NCI-H2227 treated with DMSO at 0.1 percent for 48 hours (cell line): ENCODE measurements at regions not wholly inside any gene's neighbourhood (a gene's known extent, or its start where the extent isn't known, plus 50 kb on each side); places are given as distances from the start of the nearest gene placed in this dataset.

Experiments
- DNase-seq: peaks from one replicate; lab custom pipeline; 2025; lab: John Stamatoyannopoulos, UW

DNA sequence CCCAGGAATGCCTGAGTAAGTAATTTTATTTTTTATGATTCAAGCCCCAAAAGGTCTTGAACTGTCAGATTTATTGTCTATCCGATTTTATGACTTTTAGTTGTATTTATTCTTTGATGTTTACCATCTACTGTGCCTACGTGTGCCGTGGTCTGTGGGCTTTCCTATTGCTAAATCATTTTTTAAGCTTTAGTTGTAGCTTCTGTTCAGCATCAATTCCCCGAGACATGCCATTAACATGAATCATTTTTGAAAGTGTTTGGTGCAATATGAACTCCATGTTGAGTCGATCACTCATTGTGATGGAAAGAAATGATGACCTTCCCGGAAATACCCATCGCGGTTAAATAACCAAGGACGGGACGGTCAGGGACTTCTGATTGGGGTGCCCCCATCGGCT, 268.7 kb upstream of the THRB start:
- no peak for DNase-seq

DNA sequence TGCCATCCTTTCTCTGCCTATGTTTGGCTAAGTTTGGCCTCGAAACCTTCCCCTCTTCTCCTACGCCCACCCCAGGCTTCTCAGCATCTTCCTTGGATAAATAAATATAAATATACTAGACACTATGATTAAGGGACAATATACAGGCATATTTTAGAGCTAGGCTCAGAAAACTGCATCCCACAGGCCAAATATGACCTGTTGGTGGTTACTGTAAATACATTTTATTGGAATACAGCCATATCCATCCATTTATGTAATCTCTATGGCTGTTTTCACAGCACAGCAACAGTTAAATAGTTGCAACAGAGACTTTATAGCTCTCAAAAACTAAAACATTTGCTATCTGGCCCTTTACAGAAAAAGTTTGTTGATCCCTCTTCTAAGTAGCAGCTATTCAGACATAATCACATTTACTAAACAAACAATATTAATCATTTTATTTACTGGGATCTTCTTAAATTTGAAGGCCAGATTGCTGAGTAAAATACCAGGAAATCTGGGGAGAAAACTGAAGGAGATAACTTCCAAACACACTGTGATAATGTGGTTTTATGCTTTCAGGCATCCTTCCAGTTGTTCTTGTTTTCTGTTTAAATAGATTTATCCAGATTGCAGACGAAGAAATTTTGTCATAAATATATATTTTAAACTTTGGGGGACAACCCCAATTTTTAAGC, 269.7 kb upstream of the THRB start:
- no peak for DNase-seq

- DNase-seq: no peak
Observed at GRCh38 chr3:24765399-24765798, 270.7 kb upstream of the THRB start.

GRCh38 chr3:24769918-24770317, 275.3 kb upstream of the THRB start:
- no peak for DNase-seq

GRCh38 chr3:24773798-24774197, 279.1 kb upstream of the THRB start:
- peak; percentile 28 for DNase-seq

GRCh38 chr3:24780991-24781390, 286.3 kb upstream of the THRB start:
- no peak for DNase-seq

- DNase-seq: no peak
Observed at GRCh38 chr3:24781454-24781853, 286.8 kb upstream of the THRB start.

DNA sequence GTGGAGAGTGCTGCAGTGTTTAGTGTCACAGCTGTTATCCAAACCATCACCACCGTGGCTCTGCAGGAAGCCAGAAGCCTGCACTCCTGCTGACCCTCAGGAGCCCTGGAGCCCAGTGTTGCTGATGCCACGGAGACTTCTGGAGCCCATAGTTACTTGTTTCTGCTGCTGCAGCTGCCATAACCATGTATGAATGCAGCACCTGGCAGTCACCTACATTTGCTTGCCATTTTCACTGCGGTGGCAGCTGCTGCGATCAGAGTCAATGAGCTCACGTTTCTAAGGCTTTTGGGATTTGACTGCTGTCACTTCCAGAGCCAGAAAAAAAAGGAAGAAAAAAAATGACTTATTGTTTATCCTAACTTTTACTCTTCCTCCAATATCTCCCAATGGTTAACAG, 299.2 kb upstream of the THRB start:
- no peak for DNase-seq

GRCh38 chr3:24802614-24803013, 308.0 kb upstream of the THRB start:
- DNase-seq: no peak

- no peak for DNase-seq
Observed at GRCh38 chr3:24804095-24804494, 309.4 kb upstream of the THRB start.

DNA sequence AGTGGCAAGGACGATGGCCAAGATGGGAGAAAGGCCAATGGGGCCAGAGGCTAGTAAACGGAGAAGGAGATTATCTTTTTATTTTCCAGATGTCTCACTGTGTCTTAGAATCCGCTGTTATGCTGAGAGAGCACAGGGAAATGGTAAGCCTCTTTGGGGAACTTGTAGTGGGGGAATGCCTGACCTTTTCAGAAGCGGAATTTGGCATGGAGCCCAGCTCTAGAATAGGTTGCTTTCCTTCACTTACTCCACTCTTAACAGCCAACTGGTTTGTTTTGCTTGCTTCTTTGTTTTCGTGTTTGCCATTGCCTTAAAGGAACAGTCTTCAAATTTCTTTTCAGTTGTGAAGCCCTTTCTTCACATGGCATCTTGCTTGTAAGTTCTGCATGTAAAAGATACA, 316.2 kb upstream of the THRB start:
- DNase-seq: peak; percentile 1

DNA sequence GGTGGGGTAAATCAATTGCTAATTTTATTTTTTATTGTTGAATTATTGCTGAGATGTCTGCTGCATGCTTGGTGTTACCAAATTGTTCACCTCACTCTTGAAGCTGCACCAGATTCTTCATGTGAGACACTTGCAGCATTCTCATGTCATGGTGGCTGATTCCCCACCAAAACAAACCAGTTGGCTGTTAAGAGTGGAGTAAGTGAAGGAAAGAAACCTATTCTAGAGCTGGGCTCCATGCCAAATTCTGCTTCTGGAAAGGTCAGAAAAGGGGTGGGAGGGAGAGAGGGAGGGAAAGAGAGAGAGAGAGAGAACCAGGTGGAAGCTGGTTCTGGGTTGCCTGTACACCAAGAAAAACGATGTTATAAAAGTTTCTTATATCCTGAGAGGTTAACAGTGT, 317.5 kb upstream of the THRB start:
- DNase-seq: no peak

DNA sequence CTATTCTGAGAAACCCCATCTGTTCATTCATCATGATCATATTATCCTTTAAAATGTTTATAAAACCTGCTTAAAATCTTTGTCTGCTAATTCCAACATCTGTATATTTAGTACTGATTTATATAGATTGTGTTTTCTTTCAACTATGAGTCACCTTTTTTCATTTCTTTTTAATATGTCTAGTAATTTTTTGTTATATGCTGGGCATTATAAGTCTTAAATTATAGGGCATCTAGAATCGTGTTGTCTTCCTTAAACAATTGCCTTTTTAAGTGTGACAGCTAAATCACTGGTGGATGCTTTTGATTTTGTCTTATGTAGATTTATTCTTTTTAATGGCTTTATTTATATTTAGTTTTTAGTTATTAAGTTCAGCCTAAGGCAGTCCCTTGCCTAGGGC, 323.4 kb upstream of the THRB start:
- DNase-seq: no peak

- DNase-seq: no peak
Observed at GRCh38 chr3:24828011-24828410, 333.4 kb upstream of the THRB start.

DNA sequence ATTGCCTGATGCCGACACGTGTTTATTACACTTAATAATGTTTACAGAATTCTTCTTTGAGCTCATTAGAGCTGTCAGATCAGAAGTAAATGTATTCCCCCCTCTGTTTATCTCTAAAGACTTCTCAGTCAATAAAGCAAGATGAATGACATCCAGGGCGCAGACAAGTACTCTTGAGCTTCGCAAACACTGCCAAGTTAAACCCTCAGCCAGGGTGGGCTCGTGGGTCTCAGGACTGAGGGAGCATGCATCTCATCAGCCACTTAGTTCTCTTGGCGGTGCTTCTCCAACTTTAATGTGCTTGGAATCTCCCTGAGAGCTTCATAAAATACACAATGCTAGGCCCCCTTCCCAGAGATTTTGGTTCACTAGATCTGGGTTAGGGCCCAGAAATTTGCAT, 333.9 kb upstream of the THRB start:
- peak; percentile 11 for DNase-seq

GRCh38 chr3:24829011-24829581, 334.4 kb upstream of the THRB start:
- no peak for DNase-seq

DNA sequence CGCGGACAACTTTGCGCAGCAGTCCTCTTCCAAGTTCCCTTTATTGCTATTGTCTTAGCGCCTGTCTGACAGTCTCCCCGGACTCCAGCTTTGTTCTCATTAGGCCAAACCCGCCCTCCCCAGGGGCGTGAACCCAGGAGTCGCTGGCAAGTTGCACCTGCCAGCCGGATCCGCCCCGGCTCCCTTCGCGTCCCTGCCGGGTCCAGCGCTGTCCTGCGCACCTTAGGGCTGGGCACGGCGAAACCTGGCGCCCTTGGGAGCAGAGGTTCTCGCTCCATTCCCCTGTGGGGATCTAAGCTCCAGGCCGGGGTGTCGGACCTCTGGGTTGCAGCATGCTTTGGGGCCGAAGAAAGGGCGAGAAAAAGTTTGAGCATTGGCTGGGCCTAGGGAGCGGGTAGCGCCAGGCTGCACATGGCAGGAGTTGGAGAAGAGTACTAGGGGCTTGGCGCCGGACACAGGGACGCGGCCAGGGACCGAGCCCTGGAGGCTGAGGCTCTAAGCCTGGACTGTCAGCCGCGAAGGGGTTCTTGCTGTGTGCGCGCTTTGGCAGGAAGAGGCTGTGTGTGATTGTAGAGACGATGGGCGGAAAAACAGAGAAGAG, 335.1 kb upstream of the THRB start:
- DNase-seq: no peak

DNA sequence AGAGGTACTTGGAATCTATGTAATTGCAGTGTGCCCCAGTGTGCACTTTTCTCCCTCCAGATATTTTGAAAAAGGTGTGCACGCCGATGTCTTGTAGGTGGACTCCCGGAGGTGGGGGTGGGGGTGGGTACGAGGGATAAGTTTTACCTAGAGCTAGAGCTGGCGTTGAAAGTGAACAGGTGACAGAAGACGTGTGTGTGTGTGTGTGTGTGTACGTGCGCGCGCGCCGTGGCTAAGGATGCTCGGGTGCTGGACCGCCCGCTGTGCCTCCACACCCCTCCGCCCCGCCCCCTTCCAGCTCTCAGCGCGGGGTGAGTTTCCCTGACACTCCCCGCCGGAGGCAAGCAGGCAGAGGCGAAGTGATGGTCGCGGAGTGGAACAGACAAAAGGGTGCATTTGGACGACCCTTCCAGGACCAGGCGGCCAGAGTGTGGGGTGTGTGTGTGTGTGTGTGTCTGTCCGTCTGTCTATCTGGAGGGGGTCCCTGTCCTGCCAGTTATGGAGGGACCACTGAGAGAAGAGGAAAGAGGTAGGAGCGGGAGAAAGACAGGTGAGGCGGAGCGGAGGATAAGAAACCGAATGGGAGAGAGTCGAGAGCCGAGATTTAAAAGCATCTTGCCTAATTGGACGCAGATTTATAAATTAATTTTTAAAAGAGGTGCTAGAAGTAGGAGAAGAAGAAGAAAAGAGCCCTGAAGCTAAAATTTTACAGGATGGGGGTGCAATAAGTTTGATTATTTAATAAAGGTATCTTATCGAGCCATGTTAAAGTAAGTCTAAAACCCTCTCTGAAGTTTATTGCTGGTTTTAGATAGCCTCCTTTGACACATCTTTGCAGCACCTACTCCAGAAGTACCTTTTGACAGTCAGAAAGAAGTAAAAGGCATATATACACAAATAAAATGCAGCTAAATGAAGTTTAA, 335.8 kb upstream of the THRB start:
- DNase-seq: no peak

DNA sequence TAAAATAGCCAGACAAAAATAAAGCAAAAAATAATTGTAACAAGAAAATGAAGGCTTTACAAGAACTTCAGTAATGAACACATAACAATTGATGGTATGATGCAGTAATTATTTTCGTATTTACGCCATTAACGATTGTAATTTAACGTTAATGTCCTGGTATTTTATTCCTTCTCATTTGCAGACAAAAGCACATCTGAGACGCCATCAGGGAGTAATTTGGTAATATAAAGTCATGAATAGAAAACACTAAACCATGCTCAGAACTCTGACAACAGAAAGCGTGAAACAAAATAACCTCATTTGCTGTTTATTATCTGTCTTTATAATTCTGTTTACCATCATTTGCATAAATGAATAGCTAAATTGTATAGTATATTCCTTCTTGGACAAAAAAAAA, 336.6 kb upstream of the THRB start:
- no peak for DNase-seq

DNA sequence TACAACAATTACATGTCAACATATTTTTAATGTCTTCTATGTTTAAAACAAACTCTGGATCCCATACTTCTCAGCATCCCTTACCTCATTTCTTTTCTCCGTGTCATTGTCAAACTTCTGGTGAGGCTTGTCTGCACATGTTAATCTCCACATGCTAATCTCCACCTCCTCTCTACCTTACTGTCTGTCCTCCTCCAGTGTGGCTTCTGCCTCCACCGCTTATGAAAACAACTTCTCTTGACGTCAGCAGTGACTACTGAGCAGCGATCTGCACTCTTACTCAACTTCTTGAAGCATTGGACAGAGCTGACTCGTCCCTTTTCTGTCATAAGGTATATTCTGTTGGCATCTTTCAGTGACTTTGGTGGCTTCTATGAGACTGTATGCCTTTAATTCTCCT, 338.2 kb upstream of the THRB start:
- no peak for DNase-seq

GRCh38 chr3:24834442-24834841, 339.8 kb upstream of the THRB start:
- no peak for DNase-seq

DNA sequence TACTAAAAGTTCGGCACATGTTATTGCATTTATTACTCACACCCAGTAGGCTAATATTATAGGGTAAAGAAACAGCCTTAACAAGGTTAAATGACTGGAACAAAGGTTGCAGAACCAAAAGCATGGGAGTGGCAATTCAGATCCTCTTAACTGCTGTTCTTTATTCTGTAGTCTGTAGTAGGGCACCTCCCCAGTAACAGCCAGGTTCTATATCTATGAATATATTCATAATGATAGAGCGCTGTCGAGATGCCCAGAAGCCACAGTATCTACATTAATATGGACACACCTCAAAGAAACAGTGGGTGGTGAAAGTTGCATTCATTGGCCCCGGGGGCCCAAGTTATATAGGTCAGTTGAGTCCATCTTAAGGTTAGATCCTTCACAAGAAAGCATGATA, 340.9 kb upstream of the THRB start:
- DNase-seq: no peak

DNA sequence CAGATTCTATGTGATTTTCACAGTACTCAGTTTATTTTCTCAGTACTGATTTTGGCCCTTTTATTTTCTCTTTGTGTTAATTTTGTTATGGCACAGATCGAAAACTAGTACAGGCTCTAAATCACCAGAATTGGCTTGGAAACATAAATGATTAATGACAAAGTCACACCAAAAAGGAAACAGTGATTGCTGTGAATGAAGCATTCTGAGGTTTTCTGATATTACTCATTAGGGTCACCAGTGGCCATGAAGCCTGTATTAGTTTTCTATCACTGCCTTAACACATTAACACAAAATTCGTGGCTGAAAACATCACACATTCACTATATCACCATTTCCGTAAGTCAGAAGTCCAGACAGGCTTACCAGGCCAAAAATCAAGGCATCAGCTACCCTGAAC, 343.0 kb upstream of the THRB start:
- no peak for DNase-seq
